Neural cell (in vitro differentiated cells): ENCODE measurements at regions not wholly inside any gene's neighbourhood (a gene's known extent, or its start where the extent isn't known, plus 50 kb on each side); places are given as distances from the start of the nearest gene placed in this dataset.

Experiments used
- CTCF ChIP-seq: fragments of 450-650 bp; IDR thresholded peaks from 2 replicates; pipeline ENCODE4 v1.5.1; 2014; ENCODE audit warnings: antibody characterized with exemption, mild to moderate bottlenecking, moderate library complexity; ENCODE audit not compliant: poor library complexity, severe bottlenecking
- EP300 ChIP-seq: fragments of 450-650 bp; conservative IDR thresholded peaks from 2 replicates; pipeline ENCODE4 v1.6.1; 2014; ENCODE audit warnings: antibody characterized with exemption, mild to moderate bottlenecking, moderate library complexity; ENCODE audit not compliant: poor library complexity, severe bottlenecking
- EZH2 ChIP-seq: fragments of 200-600, 300-800 bp; shearing (Covaris generic), sonication (generic); IDR thresholded peaks from 2 replicates; pipeline ENCODE4 v1.6.1; 2014; ENCODE audit warnings: antibody characterized with exemption, low read length, borderline replicate concordance, mild to moderate bottlenecking; ENCODE audit not compliant: insufficient read depth, poor library complexity, severe bottlenecking
- POLR2AphosphoS5 ChIP-seq: IDR thresholded peaks from 2 replicates; pipeline ENCODE4 v1.6.1; 2012
- REST ChIP-seq: IDR thresholded peaks from 2 replicates; pipeline ENCODE4 v1.6.1; 2012; ENCODE audit warnings: borderline replicate concordance
- SMC3 ChIP-seq: fragments of 450-650 bp; conservative IDR thresholded peaks from 2 replicates; pipeline ENCODE4 v1.6.1; 2014; ENCODE audit warnings: antibody characterized with exemption, mild to moderate bottlenecking, moderate library complexity; ENCODE audit not compliant: poor library complexity
- TAF1 ChIP-seq: IDR thresholded peaks from 2 replicates; pipeline ENCODE4 v1.6.1; 2012; ENCODE audit warnings: low read depth

DNA sequence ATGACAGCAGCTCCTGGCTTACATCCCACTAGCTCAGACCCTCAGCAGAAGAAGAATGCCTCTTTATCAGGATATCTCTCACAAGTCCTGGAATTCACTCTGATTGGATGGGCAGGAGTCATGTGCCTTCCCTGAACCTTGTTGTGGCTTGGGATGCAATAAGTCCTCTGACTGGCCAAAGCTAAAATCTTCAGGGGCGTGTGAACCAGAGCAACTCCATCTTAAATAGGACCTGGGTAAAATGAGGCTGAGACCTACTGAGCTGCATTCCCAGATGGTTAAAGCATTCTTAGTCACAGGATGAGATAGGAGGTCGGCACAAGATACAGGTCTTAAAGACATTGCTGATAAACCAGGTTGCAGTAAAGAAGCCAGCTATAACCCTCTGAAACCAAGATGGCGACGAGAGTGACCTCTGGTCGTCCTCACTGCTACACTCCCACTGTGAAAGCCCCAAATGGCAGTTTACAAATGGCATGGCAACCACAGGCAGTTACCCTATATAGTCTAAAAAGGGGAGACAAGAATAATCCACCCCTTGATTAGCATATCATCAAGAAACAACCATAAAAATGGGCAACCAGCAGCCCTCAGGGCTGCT, 60.4 kb upstream of the FICD start:
- TF ChIP-seq EZH2: no peak
- TF ChIP-seq CTCF: no peak
- no peak for TF ChIP-seq POLR2AphosphoS5
- no peak for TF ChIP-seq TAF1
- no peak for TF ChIP-seq EP300
- no peak for TF ChIP-seq REST
- no peak for TF ChIP-seq SMC3
